ENCODE measurements at regions not wholly inside any gene's neighbourhood (a gene's known extent, or its start where the extent isn't known, plus 50 kb on each side); places are given as distances from the start of the nearest gene placed in this dataset.

GRCh38 chr9:87372356-87372851 is 125.3 kb upstream of the DAPK1 start:
- TF ChIP-seq CTCF (IDR thresholded peaks at IDR 0.05; ENCODE audit: insufficient read depth, low read length) (no peak), REST (IDR thresholded peaks at IDR 0.05; ENCODE audit: insufficient replicate concordance, low read depth) (no peak)
